H9 (cell line): ENCODE measurements at regions not wholly inside any gene's neighbourhood (a gene's known extent, or its start where the extent isn't known, plus 50 kb on each side); places are given as distances from the start of the nearest gene placed in this dataset.

Source experiments
- DNase-seq: peaks from one replicate; pipeline ENCODE4 v3.0.0-alpha.2; 2017
- H2AFZ ChIP-seq: one replicate; pipeline ENCODE4 v1.6.1; 2013; ENCODE audit warnings: mild to moderate bottlenecking, low read length, control low read depth, moderate library complexity
- H2AK5ac ChIP-seq: 2 replicates; pipeline ENCODE4 v1.6.1; 2013; ENCODE audit warnings: low read length, control low read depth, mixed read lengths; ENCODE audit not compliant: insufficient read length
- H2BK120ac ChIP-seq: one replicate; pipeline ENCODE4 v1.6.1; 2013; ENCODE audit warnings: low read depth, mild to moderate bottlenecking, low read length, control low read depth, inconsistent platforms; ENCODE audit not compliant: poor library complexity, severe bottlenecking
- H2BK12ac ChIP-seq: 2 replicates; pipeline ENCODE4 v1.6.1; 2013; ENCODE audit warnings: low read length, control low read depth, mixed read lengths, low read depth; ENCODE audit not compliant: insufficient read length
- H2BK15ac ChIP-seq: 2 replicates; pipeline ENCODE4 v1.6.1; 2013; ENCODE audit warnings: low read depth, low read length, control low read depth
- H2BK20ac ChIP-seq: one replicate; pipeline ENCODE4 v1.6.1; 2013; ENCODE audit warnings: low read depth, mild to moderate bottlenecking, low read length, control low read depth, inconsistent platforms; ENCODE audit not compliant: poor library complexity, severe bottlenecking
- H2BK5ac ChIP-seq: 2 replicates; pipeline ENCODE4 v1.6.1; 2013; ENCODE audit warnings: low read length, control low read depth, mixed read lengths; ENCODE audit not compliant: insufficient read length
- H3K14ac ChIP-seq: 2 replicates; pipeline ENCODE4 v1.6.1; 2013; ENCODE audit warnings: low read length, control low read depth; ENCODE audit not compliant: insufficient read depth
- H3K18ac ChIP-seq: 2 replicates; pipeline ENCODE4 v1.6.1; 2013; ENCODE audit warnings: low read depth, mild to moderate bottlenecking, mixed read lengths, low read length, control low read depth; ENCODE audit not compliant: insufficient read length
- H3K23ac ChIP-seq: 2 replicates; pipeline ENCODE4 v1.6.1; 2013; ENCODE audit warnings: low read length, control low read depth, mixed read lengths, low read depth; ENCODE audit not compliant: insufficient read length
- H3K23me2 ChIP-seq: 2 replicates; pipeline ENCODE4 v1.6.1; 2013; ENCODE audit warnings: low read depth, mild to moderate bottlenecking, mixed read lengths, low read length, control low read depth; ENCODE audit not compliant: insufficient read length, poor library complexity, severe bottlenecking
- H3K27ac ChIP-seq: 2 replicates; pipeline ENCODE4 v1.5.1; 2013; ENCODE audit warnings: low read length, control low read depth, mixed read lengths, low read depth; ENCODE audit not compliant: insufficient read length
- H3K27me3 ChIP-seq: 2 replicates; pipeline ENCODE4 v1.6.1; 2013; ENCODE audit warnings: low read length, control low read depth, inconsistent platforms; ENCODE audit not compliant: insufficient read depth
- H3K4ac ChIP-seq: 2 replicates; pipeline ENCODE4 v1.6.1; 2013; ENCODE audit warnings: low read depth, mild to moderate bottlenecking, control low read depth, inconsistent platforms, low read length, moderate library complexity
- H3K4me1 ChIP-seq: 2 replicates; pipeline ENCODE4 v1.6.1; 2013; ENCODE audit warnings: low read length, control low read depth, inconsistent platforms; ENCODE audit not compliant: insufficient read depth
- H3K4me2 ChIP-seq: 2 replicates; pipeline ENCODE4 v1.6.1; 2013; ENCODE audit warnings: low read length, control low read depth, mixed read lengths; ENCODE audit not compliant: insufficient read length, insufficient read depth
- H3K56ac ChIP-seq: 2 replicates; pipeline ENCODE4 v1.6.1; 2013; ENCODE audit warnings: low read depth, mild to moderate bottlenecking, mixed read lengths, low read length, control low read depth; ENCODE audit not compliant: insufficient read length
- H3K79me1 ChIP-seq: 2 replicates; pipeline ENCODE4 v1.6.1; 2013; ENCODE audit warnings: low read depth, mild to moderate bottlenecking, moderate library complexity, low read length, control low read depth, inconsistent platforms; ENCODE audit not compliant: insufficient read depth, poor library complexity, severe bottlenecking
- H3K79me2 ChIP-seq: 2 replicates; pipeline ENCODE4 v1.6.1; 2013; ENCODE audit warnings: low read length, control low read depth, inconsistent platforms; ENCODE audit not compliant: insufficient read depth
- H3K9ac ChIP-seq: 2 replicates; pipeline ENCODE4 v1.6.1; 2013; ENCODE audit warnings: low read length, control low read depth, mixed read lengths; ENCODE audit not compliant: insufficient read length; ENCODE audit errors: extremely low read depth
- H3K9me3 ChIP-seq: one replicate; pipeline ENCODE4 v1.6.1; 2013; ENCODE audit warnings: low read depth, low read length, inconsistent platforms; ENCODE audit not compliant: control insufficient read depth
- H3T11ph ChIP-seq: one replicate; pipeline ENCODE4 v1.6.1; 2013; ENCODE audit warnings: mild to moderate bottlenecking, low read length, control low read depth, inconsistent platforms
- H4K20me1 ChIP-seq: one replicate; pipeline ENCODE4 v1.6.1; 2013; ENCODE audit not compliant: control insufficient read depth, insufficient read length, insufficient read depth
- H4K5ac ChIP-seq: 2 replicates; pipeline ENCODE4 v1.6.1; 2013; ENCODE audit warnings: low read depth, mild to moderate bottlenecking, mixed read lengths, low read length, control low read depth; ENCODE audit not compliant: insufficient read length
- H4K8ac ChIP-seq: replicated peaks from 2 replicates; pipeline ENCODE4 v1.6.1; 2013; ENCODE audit warnings: low read length, control low read depth, mixed read lengths, low read depth; ENCODE audit not compliant: insufficient read length
- H4K91ac ChIP-seq: 2 replicates; pipeline ENCODE4 v1.6.1; 2013; ENCODE audit warnings: low read depth, mild to moderate bottlenecking, moderate library complexity, mixed read lengths, low read length, control low read depth; ENCODE audit not compliant: insufficient read length
- H3K27ac Mint-ChIP-seq, 3 experiments: 2 replicates in 2 of 3; 3 replicates in 1 of 3; pipeline ENCODE4 v1.8.0; 2020 to 2021; ENCODE audit warnings: mixed read lengths in 3 of 3, mild to moderate bottlenecking in 1 of 3, moderate library complexity in 1 of 3
- H3K27me3 Mint-ChIP-seq: 2 replicates; pipeline ENCODE4 v1.8.0; 2021; ENCODE audit warnings: low read depth, mild to moderate bottlenecking, moderate library complexity, mixed read lengths
- H3K36me3 Mint-ChIP-seq, 3 experiments: 2 replicates in 2 of 3; 3 replicates in 1 of 3; pipeline ENCODE4 v1.8.0; 2020 to 2021; ENCODE audit warnings: low read depth in 3 of 3, mixed read lengths in 3 of 3; ENCODE audit not compliant: insufficient read depth in 1 of 3
- H3K4me1 Mint-ChIP-seq, 2 experiments: 2 replicates each; pipeline ENCODE4 v1.8.0; 2020; ENCODE audit warnings: mixed read lengths in 2 of 2
- H3K4me3 Mint-ChIP-seq, 2 experiments: 2 replicates in 1 of 2; 3 replicates in 1 of 2; pipeline ENCODE4 v1.8.0; 2020 to 2021; ENCODE audit warnings: mild to moderate bottlenecking in 2 of 2, mixed read lengths in 2 of 2, moderate library complexity in 1 of 2
- H3K9me3 Mint-ChIP-seq, 2 experiments: 2 replicates in 1 of 2; 3 replicates in 1 of 2; pipeline ENCODE4 v1.8.0; 2020; ENCODE audit warnings: mild to moderate bottlenecking in 2 of 2, mixed read lengths in 2 of 2, moderate library complexity in 1 of 2
- WGBS: extraction: QIAGEN DNeasy Blood & Tissue Kit; methylation state at CpG from one replicate; pipeline ENCODE4 v1.1.7; 2013; ENCODE audit warnings: missing lambda C conversion rate, low lambda C conversion rate, mixed read lengths; ENCODE audit not compliant: insufficient read length; ENCODE audit errors: extremely low coverage; 5-methylcytosine and 5-hydroxymethylcytosine counted together
- TF ChIP-seq, protein P1 (sequence below): fragments of 200-600 bp; sonication (generic); conservative IDR thresholded peaks from 3 replicates; pipeline ENCODE4 v1.8.0; 2021; ENCODE audit warnings: antibody characterized with exemption, mild to moderate bottlenecking

DNA sequence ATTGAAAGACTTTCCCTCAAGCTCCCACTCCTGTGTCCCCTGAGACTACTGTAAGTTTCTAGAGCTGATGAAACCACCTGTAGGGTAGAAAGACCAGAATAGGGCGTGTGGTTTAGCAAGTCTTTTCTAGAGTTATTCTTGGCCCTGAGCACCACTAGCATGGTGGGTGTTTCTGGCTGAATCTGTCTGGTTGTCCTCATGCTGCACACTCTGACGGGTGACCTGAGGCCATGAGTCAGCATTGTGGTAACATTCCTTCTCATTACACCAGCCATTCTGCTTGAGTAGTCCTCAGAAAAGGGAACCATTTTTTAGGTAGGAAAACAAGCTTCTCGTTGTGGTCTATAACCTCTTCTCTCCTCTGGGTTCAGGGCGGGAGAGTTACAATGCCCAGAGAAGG is 250.3 kb downstream of the SNX13 start:
- Histone ChIP-seq H2BK15ac (no peak overlapping the region), H3K23me2 (no peaks in the 10 kb centered on the region), H4K91ac (no peak overlapping the region), H3K27ac (no peak overlapping the region), H4K20me1 (no peaks in the 10 kb centered on the region), H3K27me3 (no peaks in the 10 kb centered on the region), H3K14ac (no peak overlapping the region), H3K23ac (no peak overlapping the region), H2BK5ac (no peak overlapping the region), H3K79me1 (no peaks in the 10 kb centered on the region), H3K79me2 (no peaks in the 10 kb centered on the region), H4K5ac (no peak overlapping the region), H2BK120ac (no peak overlapping the region), H3T11ph (no peak overlapping the region), H4K8ac (no peak overlapping the region), H2BK12ac (no peak overlapping the region), H3K18ac (no peak overlapping the region), H2AFZ (no peak overlapping the region), H3K4ac (no peak overlapping the region), H3K9ac (no peak overlapping the region), H2AK5ac (no peak overlapping the region), H2BK20ac (no peak overlapping the region), H3K4me1 (no peaks in the 10 kb centered on the region), H3K56ac (no peak overlapping the region), H3K9me3 (no peaks in the 10 kb centered on the region), H3K4me2 (no peak overlapping the region)
- Mint-ChIP-seq H3K9me3 (peaks cover 0 to 8% of the 10 kb centered on the region in 2 experiments; a peak in 2 of 5 replicates), H3K4me3 (no peak overlapping the region), H3K27ac (no peak overlapping the region), H3K4me1 (no peaks in the 10 kb centered on the region), H3K27me3 (no peaks in the 10 kb centered on the region), H3K36me3 (no peaks in the 10 kb centered on the region; a peak in 1 of 7 replicates)
- TF ChIP-seq, protein P1, sequence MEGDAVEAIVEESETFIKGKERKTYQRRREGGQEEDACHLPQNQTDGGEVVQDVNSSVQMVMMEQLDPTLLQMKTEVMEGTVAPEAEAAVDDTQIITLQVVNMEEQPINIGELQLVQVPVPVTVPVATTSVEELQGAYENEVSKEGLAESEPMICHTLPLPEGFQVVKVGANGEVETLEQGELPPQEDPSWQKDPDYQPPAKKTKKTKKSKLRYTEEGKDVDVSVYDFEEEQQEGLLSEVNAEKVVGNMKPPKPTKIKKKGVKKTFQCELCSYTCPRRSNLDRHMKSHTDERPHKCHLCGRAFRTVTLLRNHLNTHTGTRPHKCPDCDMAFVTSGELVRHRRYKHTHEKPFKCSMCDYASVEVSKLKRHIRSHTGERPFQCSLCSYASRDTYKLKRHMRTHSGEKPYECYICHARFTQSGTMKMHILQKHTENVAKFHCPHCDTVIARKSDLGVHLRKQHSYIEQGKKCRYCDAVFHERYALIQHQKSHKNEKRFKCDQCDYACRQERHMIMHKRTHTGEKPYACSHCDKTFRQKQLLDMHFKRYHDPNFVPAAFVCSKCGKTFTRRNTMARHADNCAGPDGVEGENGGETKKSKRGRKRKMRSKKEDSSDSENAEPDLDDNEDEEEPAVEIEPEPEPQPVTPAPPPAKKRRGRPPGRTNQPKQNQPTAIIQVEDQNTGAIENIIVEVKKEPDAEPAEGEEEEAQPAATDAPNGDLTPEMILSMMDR, result no peak
- no peak for DNase-seq
- WGBS, result no CpG with 5 or more reads among the region's 4 CpGs
